HCT116 (cell line): ENCODE measurements at regions not wholly inside any gene's neighbourhood (a gene's known extent, or its start where the extent isn't known, plus 50 kb on each side); places are given as distances from the start of the nearest gene placed in this dataset.

Experiments used
- ATAC-seq: fragments of 200-7000 bp; cut with Tn5 transposase; 2 replicates; pipeline ENCODE4 v1.9.1; 2020; ENCODE audit warnings: mild to moderate bottlenecking, moderate library complexity
- BruUV-seq: library from RNA; stranded (reverse); fragments of 400-500 nt; replicated peaks from 2 replicates; lab custom pipeline; 2021; lab: Mats Ljungman, UMichigan
- CTCF ChIA-PET: fragments of 300-600 bp; sonication (Branson Sonifier 250); formaldehyde crosslinking; loops from one replicate; lab custom pipeline; 2021; ENCODE audit warnings: antibody characterized with exemption; lab: Charles Lee
- POLR2A ChIA-PET: fragments of 300-600, 350-600 bp; sonication (Branson Sonifier 250); formaldehyde crosslinking; loops from one replicate; lab custom pipeline; 2021; ENCODE audit warnings: antibody characterized with exemption; lab: Charles Lee
- RAD21 ChIA-PET, 2 experiments: fragments of 300-600 bp; sonication (Branson Sonifier 250); formaldehyde crosslinking; loops; one replicate each; lab custom pipeline; 2023; ENCODE audit warnings: low total read pairs in 2 of 2; ENCODE audit not compliant: uncharacterized antibody in 2 of 2, unreplicated experiment in 2 of 2, low non-redundant PET in 1 of 2; lab: Charles Lee
- DNase-seq: peaks from one replicate; pipeline ENCODE4 v3.0.0-alpha.2; 2010; ENCODE audit warnings: low read depth, low spot score
- H2AFZ ChIP-seq: fragments of 200-600 bp; shearing (Covaris generic), sonication (generic); 2 replicates; pipeline ENCODE4 v1.6.1; 2017; ENCODE audit warnings: low read depth, mixed run types, mixed read lengths, antibody characterized with exemption, low read length; ENCODE audit not compliant: poor library complexity, severe bottlenecking
- H3K27ac ChIP-seq: 2 replicates; pipeline ENCODE4 v1.5.1; 2012; ENCODE audit warnings: low read depth, low read length
- H3K27me3 ChIP-seq: fragments of 200-600 bp; sonication (generic); 2 replicates; pipeline ENCODE4 v1.6.1; 2016; ENCODE audit warnings: mixed run types, low read length, mixed read lengths; ENCODE audit not compliant: insufficient read depth
- H3K36me3 ChIP-seq, 2 experiments: fragments of 200-500 bp in 1 of 2; fragments of 200-600 bp in 1 of 2; sonication (Bioruptor generic) in 1 of 2; sonication (generic) in 1 of 2; 2 replicates each; pipeline versions ENCODE4 v1.5.1 to v1.6.1; 2014 to 2016; ENCODE audit warnings: low read length in 2 of 2, inconsistent platforms in 1 of 2, mixed read lengths in 1 of 2, mixed run types in 1 of 2; ENCODE audit not compliant: insufficient read depth in 2 of 2, control insufficient read depth in 1 of 2
- H3K4me1 ChIP-seq, 2 experiments: fragments of 200-600 bp in 1 of 2; sonication (generic) in 1 of 2; 2 replicates each; pipeline versions ENCODE4 v1.5.1 to v1.6.1; 2012 to 2017; ENCODE audit warnings: low read length in 2 of 2, inconsistent platforms in 1 of 2, mild to moderate bottlenecking in 1 of 2, mixed read lengths in 1 of 2, mixed run types in 1 of 2, moderate library complexity in 1 of 2; ENCODE audit not compliant: insufficient read depth in 2 of 2, control insufficient read depth in 1 of 2
- H3K4me2 ChIP-seq: fragments of 200-600 bp; sonication (generic); 2 replicates; pipeline ENCODE4 v1.6.1; 2017; ENCODE audit warnings: mixed run types, low read length, mixed read lengths
- H3K4me3 ChIP-seq, 2 experiments: fragments of 200-600 bp in 1 of 2; sonication (generic) in 1 of 2; replicated peaks in 1 of 2; 2 replicates each; pipeline ENCODE4 v1.5.1; 2011 to 2016; ENCODE audit warnings: low read length in 2 of 2, control low read depth in 1 of 2, low read depth in 1 of 2, mild to moderate bottlenecking in 1 of 2, mixed read lengths in 1 of 2, mixed run types in 1 of 2
- H3K79me2 ChIP-seq: fragments of 200-600 bp; sonication (generic); 2 replicates; pipeline ENCODE4 v1.6.1; 2017; ENCODE audit warnings: mild to moderate bottlenecking, mixed run types, low read length, moderate library complexity, mixed read lengths; ENCODE audit not compliant: insufficient read depth
- H3K9ac ChIP-seq: fragments of 200-600 bp; sonication (generic); 2 replicates; pipeline ENCODE4 v1.6.1; 2016; ENCODE audit warnings: low read length, mixed read lengths
- H3K9me2 ChIP-seq: fragments of 200-600 bp; sonication (generic), shearing (Covaris generic); 2 replicates; pipeline ENCODE4 v1.6.1; 2017; ENCODE audit warnings: mixed run types, mild to moderate bottlenecking, moderate library complexity; ENCODE audit not compliant: insufficient read depth
- H3K9me3 ChIP-seq, 2 experiments: fragments of 200-500 bp in 1 of 2; fragments of 200-600 bp in 1 of 2; sonication (Bioruptor generic) in 1 of 2; sonication (generic) in 1 of 2; 2 replicates each; pipeline ENCODE4 v1.6.1; 2014 to 2017; ENCODE audit warnings: low read length in 2 of 2, mixed read lengths in 2 of 2, inconsistent platforms in 1 of 2, low read depth in 1 of 2, mild to moderate bottlenecking in 1 of 2, mixed run types in 1 of 2, moderate library complexity in 1 of 2; ENCODE audit not compliant: control insufficient read depth in 1 of 2, insufficient read depth in 1 of 2
- H4K20me1 ChIP-seq: fragments of 200-600 bp; sonication (generic), shearing (Covaris generic); 2 replicates; pipeline ENCODE4 v1.6.1; 2017; ENCODE audit warnings: mixed run types, mild to moderate bottlenecking, moderate library complexity; ENCODE audit not compliant: insufficient read depth
- CTCF ChIP-seq, 3 experiments: fragments of 200-600 bp in 1 of 3; sonication (generic) in 1 of 3; IDR thresholded peaks in 2 of 3; conservative IDR thresholded peaks in 1 of 3; 2 replicates each; pipeline ENCODE4 v1.5.1; 2012 to 2017; ENCODE audit warnings: low read depth in 2 of 3, low read length in 2 of 3, antibody characterized with exemption in 1 of 3, borderline replicate concordance in 1 of 3, control low read depth in 1 of 3, mild to moderate bottlenecking in 1 of 3, mixed read lengths in 1 of 3, mixed run types in 1 of 3, moderate library complexity in 1 of 3; ENCODE audit not compliant: insufficient read depth in 1 of 3
- EGR1 ChIP-seq: IDR thresholded peaks from 2 replicates; pipeline ENCODE4 v1.6.1; 2012; ENCODE audit warnings: low read depth
- ELF1 ChIP-seq: IDR thresholded peaks from 2 replicates; pipeline ENCODE4 v1.6.1; 2012; ENCODE audit warnings: low read depth, borderline replicate concordance
- JUND ChIP-seq: IDR thresholded peaks from 2 replicates; pipeline ENCODE4 v1.6.1; 2012
- POLR2A ChIP-seq: IDR thresholded peaks from 2 replicates; pipeline ENCODE4 v1.7.0; 2011; ENCODE audit warnings: borderline replicate concordance; ENCODE audit not compliant: insufficient read depth, insufficient read length; ENCODE audit errors: extremely low read depth
- REST ChIP-seq: IDR thresholded peaks from 2 replicates; pipeline ENCODE4 v1.6.1; 2012; ENCODE audit warnings: low read depth
- SIN3A ChIP-seq: IDR thresholded peaks from 2 replicates; pipeline ENCODE4 v1.6.1; 2012; ENCODE audit warnings: low read depth
- SP1 ChIP-seq: IDR thresholded peaks from 2 replicates; pipeline ENCODE4 v1.6.1; 2012; ENCODE audit warnings: low read depth
- YY1 ChIP-seq: IDR thresholded peaks from 2 replicates; pipeline ENCODE4 v1.6.1; 2011; ENCODE audit warnings: low read length, low read depth, moderate library complexity, mild to moderate bottlenecking; ENCODE audit not compliant: insufficient replicate concordance; ENCODE audit errors: extremely low read depth
- ZBTB33 ChIP-seq: IDR thresholded peaks from 2 replicates; pipeline ENCODE4 v1.6.1; 2011; ENCODE audit warnings: mild to moderate bottlenecking, low read length, moderate library complexity; ENCODE audit not compliant: insufficient replicate concordance; ENCODE audit errors: extremely low read depth
- intact Hi-C: fragments of 100-400 bp; cut with micrococcal nuclease; formaldehyde crosslinking; loops from 2 replicates; pipeline ENCODE4 v1.10.0; 2022
- TF ChIP-seq, protein P1 (sequence below): IDR thresholded peaks from 2 replicates; pipeline ENCODE4 v1.6.1; 2012

DNA sequence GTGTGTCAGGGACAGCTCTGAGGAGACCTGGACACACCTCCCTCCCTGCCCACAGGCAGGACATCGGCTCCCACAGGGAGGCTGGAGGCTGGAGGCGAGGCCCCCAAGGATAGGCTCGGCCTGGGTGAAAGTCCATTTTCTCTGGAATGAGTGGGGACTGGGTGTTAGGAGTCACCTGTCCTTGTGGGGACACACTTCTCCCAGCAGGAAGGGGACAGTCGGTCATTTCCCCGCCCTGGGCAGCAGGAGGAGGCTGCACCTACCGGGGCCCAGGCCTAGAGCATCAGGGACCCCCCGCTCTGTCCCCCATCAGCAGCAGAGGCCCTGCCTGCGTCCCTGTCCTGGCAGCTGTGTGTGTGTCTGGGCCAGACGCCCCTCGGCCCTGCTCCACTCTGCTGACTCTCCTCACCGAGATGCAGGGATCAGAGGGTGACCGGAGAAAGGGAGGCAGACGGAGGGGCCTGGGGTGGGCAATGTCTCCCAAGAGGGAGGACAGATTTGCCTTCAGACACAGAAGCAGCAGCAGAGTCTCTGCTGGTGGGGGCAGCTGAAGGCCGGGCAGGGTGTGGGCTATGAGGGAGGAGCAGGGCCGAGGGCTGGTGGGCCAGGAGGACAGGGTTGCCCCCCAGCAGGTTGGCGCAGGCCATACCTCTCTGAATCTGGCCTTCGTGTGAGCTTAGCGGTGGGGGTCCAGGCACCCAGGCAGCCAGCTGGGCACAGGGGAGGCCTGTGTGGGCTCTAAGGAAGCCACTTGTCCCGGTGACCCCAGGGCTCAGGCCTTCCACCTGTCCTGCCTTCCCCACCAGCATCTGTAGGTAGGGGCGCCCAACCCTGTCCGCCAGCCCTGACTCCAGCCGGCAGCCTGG lies 125.7 kb upstream of the NKX1-1 start (continued):
- no peak for TF ChIP-seq CTCF (IDR thresholded peaks at IDR 0.05 in 2 of 3, conservative IDR thresholded peaks at IDR 0.05 in 1 of 3; ENCODE audit: borderline replicate concordance in 1 of 3, insufficient read depth in 1 of 3, low read depth in 2 of 3, low read length in 2 of 3)

DNA sequence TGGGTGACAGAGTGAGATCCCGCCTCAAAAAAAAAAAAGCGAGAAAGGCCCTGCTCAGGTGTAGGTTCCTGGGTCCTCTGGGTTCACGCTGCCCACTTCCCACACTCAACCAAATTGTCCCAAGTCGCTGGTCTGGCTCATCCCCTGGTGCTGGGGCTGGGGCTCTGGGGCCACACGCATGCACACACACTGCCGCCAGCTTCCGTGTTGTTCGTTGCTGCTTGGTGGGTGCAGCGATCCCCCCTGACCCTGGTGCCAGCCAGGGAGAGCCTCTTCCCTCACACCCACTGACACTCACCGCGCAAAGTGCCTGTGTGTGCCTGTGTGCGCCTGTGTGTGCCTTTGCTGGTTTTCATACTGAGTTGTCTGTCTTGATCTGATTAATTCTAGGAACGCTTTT lies 124.1 kb upstream of the NKX1-1 start:
- RAD21 ChIA-PET: no interaction called here
- DNase-seq: no peak
- intact Hi-C loops: no loop called here

More for the DNA sequence above, 124.1 kb upstream of the NKX1-1 start:
- Histone ChIP-seq H3K4me2 (no peak overlapping the region), H3K9me3 (no peaks in the 10 kb centered on the region), H3K27ac (no peak overlapping the region), H2AFZ (no peak overlapping the region), H3K4me3 (no peak overlapping the region), H4K20me1 (no peaks in the 10 kb centered on the region), H3K9ac (no peak overlapping the region), H3K27me3 (peaks cover 38% of the 10 kb centered on the region; the same call in 1 of the 2 replicates), H3K79me2 (no peaks in the 10 kb centered on the region)
- CTCF ChIA-PET: interaction anchor here (2.1 kb wide), 1 partner anchor 19 kb away, joined by 4 read pairs; no protein-coding TSS in a partner anchor
- no peak for ATAC-seq
- TF ChIP-seq POLR2A (no peak), EGR1 (no peak), SP1 (no peak), ELF1 (no peak), ZBTB33 (no peak), SIN3A (no peak), JUND (no peak), REST (no peak), YY1 (no peak)
- TF ChIP-seq, protein P1, sequence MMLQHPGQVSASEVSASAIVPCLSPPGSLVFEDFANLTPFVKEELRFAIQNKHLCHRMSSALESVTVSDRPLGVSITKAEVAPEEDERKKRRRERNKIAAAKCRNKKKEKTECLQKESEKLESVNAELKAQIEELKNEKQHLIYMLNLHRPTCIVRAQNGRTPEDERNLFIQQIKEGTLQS: no peak
- TF ChIP-seq, all 23 proteins: peak for 0
- Histone ChIP-seq H3K4me1 (no peaks in the 10 kb centered on the region), H3K9me2 (no peaks in the 10 kb centered on the region), H3K36me3 (no peaks in the 10 kb centered on the region)
- POLR2A ChIA-PET: no interaction called here
- no TSS peak for BruUV-seq
